Adrenal gland (tissue), 9 donors: ENCODE measurements at regions not wholly inside any gene's neighbourhood (a gene's known extent, or its start where the extent isn't known, plus 50 kb on each side); places are given as distances from the start of the nearest gene placed in this dataset.
A peak's percentile ranks its signal among the peaks of the same experiment; 100 is the strongest.

Experiments used
- DNase-seq, 7 donors: peaks; one replicate each; pipeline ENCODE4 v3.0.0-alpha.2; 2019 to 2020
- H3K27ac ChIP-seq, 5 donors: fragments of 200-600 bp; sonication (generic) in 4 of 5; 1 replicate in 3 of 5; 2 replicates in 2 of 5; pipeline versions ENCODE4 v1.5.1 to v1.8.0; 2016 to 2020; ENCODE audit warnings: mild to moderate bottlenecking in 1 of 5
- H3K27me3 ChIP-seq: fragments of 200-600 bp; 2 replicates; pipeline ENCODE4 v1.8.0; 2021
- H3K36me3 ChIP-seq, 2 donors: fragments of 200-600 bp; replicated peaks in 1 of 2; 1 replicate in 1 of 2; 2 replicates in 1 of 2; pipeline versions ENCODE4 v1.5.1 to v1.8.0; 2018 to 2022
- H3K4me1 ChIP-seq, 2 donors: fragments of 200-600 bp; replicated peaks in 1 of 2; 1 replicate in 1 of 2; 2 replicates in 1 of 2; pipeline versions ENCODE4 v1.5.1 to v1.8.0; 2018 to 2021
- H3K4me3 ChIP-seq, 4 donors: fragments of 200-600 bp; sonication (generic) in 3 of 4; one replicate each; pipeline ENCODE4 v1.5.1; 2016 to 2018
- H3K9me3 ChIP-seq, 3 donors: fragments of 200-600 bp; sonication (generic) in 1 of 3; replicated peaks in 1 of 3; 1 replicate in 2 of 3; 2 replicates in 1 of 3; pipeline versions ENCODE4 v1.5.1 to v1.8.0; 2016 to 2021
- POLR2A ChIP-seq, 2 donors: fragments of 450-650 bp; IDR thresholded peaks; one replicate each; pipeline ENCODE4 v1.6.1; 2017; ENCODE audit warnings: antibody characterized with exemption in 2 of 2, mild to moderate bottlenecking in 2 of 2, moderate library complexity in 1 of 2
- WGBS, 4 donors: extraction: QIAGEN DNeasy Blood & Tissue Kit in 2 of 4; methylation state at CpG; one replicate each; pipeline versions ENCODE4 v1.1.5 to v1.1.7; 2013 to 2017; 5-methylcytosine and 5-hydroxymethylcytosine counted together
- intact Hi-C, 2 donors: fragments of 100-400 bp; cut with DNase I; formaldehyde crosslinking; loops; one replicate each; pipeline versions ENCODE4 v1.14.1 to v1.15.0; 2022 to 2023
- TF ChIP-seq, protein P1 (sequence below), 6 experiments: fragments of 450-650 bp in 4 of 6; fragments of 200-600 bp in 2 of 6; sonication (generic) in 1 of 6; IDR thresholded peaks; 1 replicate in 5 of 6; 2 replicates in 1 of 6; pipeline versions ENCODE4 v1.5.1 to v1.8.0; 2016 to 2021; ENCODE audit warnings: antibody characterized with exemption in 6 of 6, mild to moderate bottlenecking in 2 of 6, moderate library complexity in 1 of 6
- donor health status: healthy with polysubstance abuse.
- donor health status: Bipolar disorder and iron deficiency.
- donor health status: DM: yes; HTN: yes; CAD: no.
- donor health status: DM: no; HTN: no; CAD: no.
- donor health status: DM: no; HTN: no; CAD: no.

DNA sequence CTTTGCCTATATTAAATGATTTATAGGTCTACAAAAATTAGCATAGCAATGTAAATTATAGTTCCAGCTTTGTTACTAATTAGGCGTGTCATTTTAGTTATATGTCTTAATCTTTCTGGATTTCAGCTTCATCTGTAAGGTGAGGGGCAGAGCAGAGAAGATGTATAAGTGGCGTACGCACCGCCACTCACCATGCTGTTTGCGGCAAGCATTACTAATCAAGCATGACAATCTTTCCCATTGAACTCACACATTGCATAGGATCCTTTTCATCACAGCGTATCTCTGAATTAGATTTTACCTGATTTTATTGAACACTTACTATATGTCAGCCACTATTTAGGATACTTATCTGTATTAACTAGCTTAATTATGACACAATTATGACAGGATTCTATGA is 183.6 kb upstream of the DLGAP1 start:
- no peak for DNase-seq

DNA sequence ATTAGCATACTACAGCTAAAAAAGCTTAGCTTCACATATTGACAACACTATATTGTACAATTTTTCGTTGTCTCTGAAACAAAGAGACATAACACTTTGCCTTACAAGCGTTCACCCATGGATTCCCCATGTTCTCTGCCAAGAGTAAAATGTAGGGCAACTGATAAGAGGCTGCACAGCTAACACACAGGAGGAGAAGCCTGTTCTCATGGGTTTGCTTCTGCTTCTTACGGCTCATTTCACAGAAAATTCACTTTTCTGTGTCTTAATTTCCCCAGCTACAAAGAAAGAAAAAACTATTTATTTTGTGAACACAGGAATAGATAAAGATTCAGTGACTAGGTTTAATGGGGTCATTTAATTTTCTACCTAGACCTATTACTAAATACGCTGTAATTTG is 182.8 kb upstream of the DLGAP1 start:
- no peak for DNase-seq
- Histone ChIP-seq H3K36me3 (no peaks in the 10 kb centered on the region), H3K27me3 (no peaks in the 10 kb centered on the region), H3K9me3 (peaks cover 0 to 10% (median 0%) of the 10 kb centered on the region in 3 donors), H3K4me3 (no peak overlapping the region), H3K27ac (no peak overlapping the region), H3K4me1 (no peaks in the 10 kb centered on the region)
- intact Hi-C loops, result loop anchor here in 1 of 2 donors (10.0 kb wide), 1 partner anchor 57 kb away; no protein-coding TSS in a partner anchor
- WGBS, 4 donors, result 57 to 78% (median 64%) methylated on average over 4 of the region's 4 CpGs
- TF ChIP-seq, protein P1, sequence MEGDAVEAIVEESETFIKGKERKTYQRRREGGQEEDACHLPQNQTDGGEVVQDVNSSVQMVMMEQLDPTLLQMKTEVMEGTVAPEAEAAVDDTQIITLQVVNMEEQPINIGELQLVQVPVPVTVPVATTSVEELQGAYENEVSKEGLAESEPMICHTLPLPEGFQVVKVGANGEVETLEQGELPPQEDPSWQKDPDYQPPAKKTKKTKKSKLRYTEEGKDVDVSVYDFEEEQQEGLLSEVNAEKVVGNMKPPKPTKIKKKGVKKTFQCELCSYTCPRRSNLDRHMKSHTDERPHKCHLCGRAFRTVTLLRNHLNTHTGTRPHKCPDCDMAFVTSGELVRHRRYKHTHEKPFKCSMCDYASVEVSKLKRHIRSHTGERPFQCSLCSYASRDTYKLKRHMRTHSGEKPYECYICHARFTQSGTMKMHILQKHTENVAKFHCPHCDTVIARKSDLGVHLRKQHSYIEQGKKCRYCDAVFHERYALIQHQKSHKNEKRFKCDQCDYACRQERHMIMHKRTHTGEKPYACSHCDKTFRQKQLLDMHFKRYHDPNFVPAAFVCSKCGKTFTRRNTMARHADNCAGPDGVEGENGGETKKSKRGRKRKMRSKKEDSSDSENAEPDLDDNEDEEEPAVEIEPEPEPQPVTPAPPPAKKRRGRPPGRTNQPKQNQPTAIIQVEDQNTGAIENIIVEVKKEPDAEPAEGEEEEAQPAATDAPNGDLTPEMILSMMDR (IDR thresholded peaks at IDR 0.05), result no peak
- TF ChIP-seq POLR2A (IDR thresholded peaks at IDR 0.05), result no peak

More for the DNA sequence above, 183.6 kb upstream of the DLGAP1 start:
- no peaks in the 10 kb centered on the region for H3K36me3 ChIP-seq
- H3K4me3 ChIP-seq, result no peak overlapping the region
- intact Hi-C loops, result loop anchor here in 1 of 2 donors (10.0 kb wide), 1 partner anchor 56 kb away; no protein-coding TSS in a partner anchor
- TF ChIP-seq POLR2A (IDR thresholded peaks at IDR 0.05), result no peak
- TF ChIP-seq, protein P1 (IDR thresholded peaks at IDR 0.05), result no peak
- 85 to 96% (median 89%) methylated on average over 6 of the region's 6 CpGs for WGBS, 4 donors
- H3K27ac ChIP-seq, result no peak overlapping the region
- no peaks in the 10 kb centered on the region for H3K4me1 ChIP-seq
- H3K27me3 ChIP-seq, result no peaks in the 10 kb centered on the region
- H3K9me3 ChIP-seq, result peaks cover 0 to 10% (median 0%) of the 10 kb centered on the region in 3 donors

DNA sequence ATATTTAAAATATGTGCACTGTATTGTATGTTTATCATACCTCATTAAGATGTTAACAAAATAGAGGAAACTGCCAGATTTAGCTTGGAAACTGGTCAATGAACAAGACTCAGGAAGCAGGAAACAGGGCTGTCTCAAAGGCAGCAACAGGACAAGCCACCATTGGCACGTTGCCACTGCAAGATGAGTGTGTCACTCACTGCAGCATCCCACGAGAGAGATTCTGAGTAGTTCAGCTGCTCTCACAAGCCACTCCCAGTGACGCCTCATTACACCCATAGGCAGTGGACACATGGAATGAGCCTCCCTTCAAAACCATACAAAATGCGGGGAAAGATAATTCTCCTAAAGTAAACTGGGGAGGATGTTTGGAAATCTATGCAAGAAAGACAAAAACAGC is 181.9 kb upstream of the DLGAP1 start:
- H3K4me3 ChIP-seq, result no peak overlapping the region

DNA sequence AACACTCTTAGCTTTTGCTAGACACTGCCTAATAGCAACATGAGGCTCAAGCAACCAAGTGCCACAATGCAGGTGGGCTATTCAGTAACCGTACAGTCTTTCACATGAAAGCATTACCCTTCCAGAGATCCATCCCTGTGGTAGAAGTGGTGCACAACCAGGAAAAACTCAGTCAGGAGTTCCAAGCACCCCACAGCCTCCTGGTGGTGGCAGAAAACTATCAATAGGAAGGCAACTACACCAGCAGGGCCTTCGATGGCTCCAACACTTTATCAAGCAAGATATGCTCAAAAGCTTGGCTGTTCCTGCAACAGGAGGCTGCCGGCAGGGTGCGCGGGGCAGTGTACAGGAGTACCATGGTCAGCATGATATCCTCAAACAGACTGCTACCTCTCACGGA is 176.1 kb upstream of the DLGAP1 start:
- WGBS, 4 donors, result 81 to 84% (median 83%) methylated on average over 6 of the region's 6 CpGs
- Histone ChIP-seq H3K9me3 (peaks cover 0 to 10% (median 0%) of the 10 kb centered on the region in 3 donors), H3K27ac (no peak overlapping the region), H3K36me3 (no peaks in the 10 kb centered on the region), H3K27me3 (no peaks in the 10 kb centered on the region), H3K4me3 (no peak overlapping the region), H3K4me1 (no peaks in the 10 kb centered on the region)
- no peak for DNase-seq
- intact Hi-C loops, result loop anchor here in 1 of 2 donors (10.0 kb wide), 1 partner anchor 64 kb away; no protein-coding TSS in a partner anchor
- TF ChIP-seq, protein P1 (IDR thresholded peaks at IDR 0.05), result no peak
- TF ChIP-seq POLR2A (IDR thresholded peaks at IDR 0.05), result no peak

More for the DNA sequence above, 181.9 kb upstream of the DLGAP1 start:
- Histone ChIP-seq H3K9me3 (peaks cover 0 to 10% (median 0%) of the 10 kb centered on the region in 3 donors), H3K27ac (no peak overlapping the region), H3K27me3 (no peaks in the 10 kb centered on the region), H3K4me1 (no peaks in the 10 kb centered on the region), H3K36me3 (no peaks in the 10 kb centered on the region)
- WGBS, 4 donors, result 33 to 45% (median 41%) methylated on average over 4 of the region's 4 CpGs
- TF ChIP-seq, protein P1 (IDR thresholded peaks at IDR 0.05), result no peak
- no peak for TF ChIP-seq POLR2A (IDR thresholded peaks at IDR 0.05)
- intact Hi-C loops, result loop anchor here in 1 of 2 donors (10.0 kb wide), 1 partner anchor 58 kb away; no protein-coding TSS in a partner anchor
- DNase-seq, result peak in 3 of 7 donors; percentile 4 to 50 (median 21)
